ENCODE measurements at regions not wholly inside any gene's neighbourhood (a gene's known extent, or its start where the extent isn't known, plus 50 kb on each side); places are given as distances from the start of the nearest gene placed in this dataset.

GRCh38 chr2:65507102-65508069, 75.0 kb upstream of the SPRED2 start:
- TF ChIP-seq EZH2 (IDR thresholded peaks at IDR 0.05; ENCODE audit: borderline replicate concordance, low read depth, low read length, severe bottlenecking) (no peak), CTCF (IDR thresholded peaks at IDR 0.05; ENCODE audit: borderline replicate concordance, extremely low read depth, low read length, poor library complexity, severe bottlenecking) (no peak)
